Activated CD4-positive, alpha-beta T cell treated with anti-CD3 and anti-CD28 coated beads for 36 hours (primary cell): ENCODE measurements at regions not wholly inside any gene's neighbourhood (a gene's known extent, or its start where the extent isn't known, plus 50 kb on each side); places are given as distances from the start of the nearest gene placed in this dataset. TPM values are rescaled to one million over a fixed set of nuclear protein-coding genes. Genes with fewer than 3 reads are reported as not detected.

Experiments
- microRNA-seq: library from miRNA; unstranded; fragments of <30 nt; microRNA quantifications from one replicate; pipeline ENCODE4 v1.2.0, GENCODE V29; 2021; ENCODE audit warnings: borderline replicate concordance

Small RNAs in the stretch of these regions (microRNA-seq; reads per million reads assigned to microRNA genes)
- gene MIR4300, result not detected
